ENCODE measurements at regions not wholly inside any gene's neighbourhood (a gene's known extent, or its start where the extent isn't known, plus 50 kb on each side); places are given as distances from the start of the nearest gene placed in this dataset.

DNA sequence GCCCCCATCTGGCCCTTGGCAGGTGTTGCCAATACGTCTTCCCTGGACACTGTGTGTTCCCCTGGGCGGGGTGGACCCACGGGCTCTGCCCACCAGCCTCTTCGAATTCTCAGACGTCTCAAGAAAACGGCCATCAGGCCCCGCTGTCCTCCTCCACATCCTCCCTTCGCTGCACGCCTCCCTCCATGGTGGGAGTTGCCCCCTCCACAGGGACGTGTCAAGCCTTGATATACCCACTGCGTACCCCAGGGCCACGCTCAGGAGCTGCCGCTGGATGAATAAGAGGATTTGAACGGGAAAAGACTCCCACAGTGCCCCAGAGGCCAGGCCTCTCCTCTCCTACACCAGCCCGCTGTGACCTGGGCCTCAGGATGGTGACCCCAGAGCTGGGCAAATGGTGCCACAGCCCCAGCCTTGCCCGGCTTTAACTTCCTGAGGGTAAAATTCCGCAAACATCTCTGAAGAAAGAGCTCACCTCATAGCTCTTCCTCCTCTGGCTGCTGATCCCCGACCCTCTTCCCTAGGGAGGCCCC is 399.3 kb upstream of the MYT1L start:
- TF ChIP-seq, protein P1, sequence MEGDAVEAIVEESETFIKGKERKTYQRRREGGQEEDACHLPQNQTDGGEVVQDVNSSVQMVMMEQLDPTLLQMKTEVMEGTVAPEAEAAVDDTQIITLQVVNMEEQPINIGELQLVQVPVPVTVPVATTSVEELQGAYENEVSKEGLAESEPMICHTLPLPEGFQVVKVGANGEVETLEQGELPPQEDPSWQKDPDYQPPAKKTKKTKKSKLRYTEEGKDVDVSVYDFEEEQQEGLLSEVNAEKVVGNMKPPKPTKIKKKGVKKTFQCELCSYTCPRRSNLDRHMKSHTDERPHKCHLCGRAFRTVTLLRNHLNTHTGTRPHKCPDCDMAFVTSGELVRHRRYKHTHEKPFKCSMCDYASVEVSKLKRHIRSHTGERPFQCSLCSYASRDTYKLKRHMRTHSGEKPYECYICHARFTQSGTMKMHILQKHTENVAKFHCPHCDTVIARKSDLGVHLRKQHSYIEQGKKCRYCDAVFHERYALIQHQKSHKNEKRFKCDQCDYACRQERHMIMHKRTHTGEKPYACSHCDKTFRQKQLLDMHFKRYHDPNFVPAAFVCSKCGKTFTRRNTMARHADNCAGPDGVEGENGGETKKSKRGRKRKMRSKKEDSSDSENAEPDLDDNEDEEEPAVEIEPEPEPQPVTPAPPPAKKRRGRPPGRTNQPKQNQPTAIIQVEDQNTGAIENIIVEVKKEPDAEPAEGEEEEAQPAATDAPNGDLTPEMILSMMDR (IDR thresholded peaks at IDR 0.05; ENCODE audit: low read length) = no peak
- no peak for TF ChIP-seq EZH2 (IDR thresholded peaks at IDR 0.05; ENCODE audit: borderline replicate concordance, low read length)
